ENCODE measurements at regions not wholly inside any gene's neighbourhood (a gene's known extent, or its start where the extent isn't known, plus 50 kb on each side); places are given as distances from the start of the nearest gene placed in this dataset.
"Not testable (repeated sequence)": the region's sequence is repeated elsewhere in the genome, so short reads cannot be mapped to it uniquely, and the experiment has no call there.

DNA sequence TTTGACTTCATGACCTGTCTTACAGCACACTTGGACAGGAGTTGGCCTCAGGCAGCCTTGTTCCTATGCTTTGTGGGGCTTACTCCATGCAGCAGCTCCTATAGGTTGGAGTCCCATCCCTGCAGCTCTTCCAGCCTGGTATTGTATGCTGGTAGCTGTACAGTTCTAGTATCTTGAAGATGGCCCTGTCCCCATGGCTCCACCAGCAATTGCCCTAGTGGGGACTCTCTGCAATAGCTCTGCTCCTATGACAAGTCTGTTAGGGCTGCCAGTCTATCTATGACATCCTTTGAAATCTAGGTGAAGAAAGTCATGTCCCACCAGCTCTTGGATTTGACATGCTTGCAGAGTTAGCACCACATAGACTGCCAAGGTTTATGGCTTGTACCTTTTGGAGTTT, 252.6 kb downstream of the ANTXR2 start (continued):
- TF ChIP-seq, protein P1, sequence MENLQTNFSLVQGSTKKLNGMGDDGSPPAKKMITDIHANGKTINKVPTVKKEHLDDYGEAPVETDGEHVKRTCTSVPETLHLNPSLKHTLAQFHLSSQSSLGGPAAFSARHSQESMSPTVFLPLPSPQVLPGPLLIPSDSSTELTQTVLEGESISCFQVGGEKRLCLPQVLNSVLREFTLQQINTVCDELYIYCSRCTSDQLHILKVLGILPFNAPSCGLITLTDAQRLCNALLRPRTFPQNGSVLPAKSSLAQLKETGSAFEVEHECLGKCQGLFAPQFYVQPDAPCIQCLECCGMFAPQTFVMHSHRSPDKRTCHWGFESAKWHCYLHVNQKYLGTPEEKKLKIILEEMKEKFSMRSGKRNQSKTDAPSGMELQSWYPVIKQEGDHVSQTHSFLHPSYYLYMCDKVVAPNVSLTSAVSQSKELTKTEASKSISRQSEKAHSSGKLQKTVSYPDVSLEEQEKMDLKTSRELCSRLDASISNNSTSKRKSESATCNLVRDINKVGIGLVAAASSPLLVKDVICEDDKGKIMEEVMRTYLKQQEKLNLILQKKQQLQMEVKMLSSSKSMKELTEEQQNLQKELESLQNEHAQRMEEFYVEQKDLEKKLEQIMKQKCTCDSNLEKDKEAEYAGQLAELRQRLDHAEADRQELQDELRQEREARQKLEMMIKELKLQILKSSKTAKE (IDR thresholded peaks at IDR 0.05; ENCODE audit: low read depth, poor library complexity, severe bottlenecking): no peak
- TF ChIP-seq, protein P2, sequence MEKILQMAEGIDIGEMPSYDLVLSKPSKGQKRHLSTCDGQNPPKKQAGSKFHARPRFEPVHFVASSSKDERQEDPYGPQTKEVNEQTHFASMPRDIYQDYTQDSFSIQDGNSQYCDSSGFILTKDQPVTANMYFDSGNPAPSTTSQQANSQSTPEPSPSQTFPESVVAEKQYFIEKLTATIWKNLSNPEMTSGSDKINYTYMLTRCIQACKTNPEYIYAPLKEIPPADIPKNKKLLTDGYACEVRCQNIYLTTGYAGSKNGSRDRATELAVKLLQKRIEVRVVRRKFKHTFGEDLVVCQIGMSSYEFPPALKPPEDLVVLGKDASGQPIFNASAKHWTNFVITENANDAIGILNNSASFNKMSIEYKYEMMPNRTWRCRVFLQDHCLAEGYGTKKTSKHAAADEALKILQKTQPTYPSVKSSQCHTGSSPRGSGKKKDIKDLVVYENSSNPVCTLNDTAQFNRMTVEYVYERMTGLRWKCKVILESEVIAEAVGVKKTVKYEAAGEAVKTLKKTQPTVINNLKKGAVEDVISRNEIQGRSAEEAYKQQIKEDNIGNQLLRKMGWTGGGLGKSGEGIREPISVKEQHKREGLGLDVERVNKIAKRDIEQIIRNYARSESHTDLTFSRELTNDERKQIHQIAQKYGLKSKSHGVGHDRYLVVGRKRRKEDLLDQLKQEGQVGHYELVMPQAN (conservative IDR thresholded peaks at IDR 0.05): no peak

DNA sequence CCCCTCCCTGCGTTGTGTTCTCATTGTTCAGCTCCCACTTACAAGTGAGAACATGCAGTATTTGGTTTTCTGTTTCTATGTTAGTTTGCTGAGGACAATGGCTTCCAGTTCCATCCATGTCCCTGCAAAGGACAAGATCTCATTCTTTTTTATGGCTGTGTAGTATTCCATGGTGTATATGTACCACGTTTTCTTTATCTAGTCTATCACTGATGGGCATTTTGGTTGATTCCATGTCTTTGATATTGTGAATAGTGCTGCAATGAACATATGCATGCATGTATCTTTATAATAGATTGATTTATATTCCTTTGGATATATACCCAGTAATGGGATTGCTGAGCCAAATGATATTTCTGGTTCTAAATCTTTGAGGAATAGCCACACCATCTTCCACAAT, 265.1 kb downstream of the ANTXR2 start:
- H3K4me1 ChIP-seq (ENCODE audit: control insufficient read depth, insufficient read depth, low read length); H3K36me3 ChIP-seq (ENCODE audit: control insufficient read depth in 2 of 2, insufficient read depth in 2 of 2, low read length in 1 of 2); H3K79me2 ChIP-seq (ENCODE audit: control insufficient read depth, insufficient read depth, low read length); H3K27ac ChIP-seq (ENCODE audit: control insufficient read depth, insufficient read depth); FAIRE-seq; H3K4me3 ChIP-seq; RAD21 ChIA-PET (ENCODE audit: unreplicated experiment); POLR2A ChIA-PET; H4K20me1 ChIP-seq (ENCODE audit: control insufficient read depth, insufficient read depth); H3K9me3 ChIP-seq (replicated peaks; ENCODE audit: control insufficient read depth, insufficient read depth, low read length); ATAC-seq; intact Hi-C loops (cut with micrococcal nuclease; ENCODE audit: unreplicated experiment); H2AFZ ChIP-seq (ENCODE audit: control insufficient read depth, low read depth, low read length); H3K4me2 ChIP-seq (ENCODE audit: control insufficient read depth, insufficient read depth); CTCF ChIA-PET; in situ Hi-C loops (cut with MboI); BruUV-seq (replicated peaks); H3K27me3 ChIP-seq (replicated peaks in 1 of 2; ENCODE audit: control insufficient read depth in 2 of 2, insufficient read depth in 2 of 2, low read length in 1 of 2); DNase-seq (ENCODE audit: low read depth, low spot score); H3K9ac ChIP-seq (ENCODE audit: control insufficient read depth, insufficient read depth, low read length): not testable (repeated sequence)
- WGBS (ENCODE audit: insufficient coverage, insufficient replicate concordance, low lambda C conversion rate, missing lambda C conversion rate): 25% methylated on average over 2 of the region's 2 CpGs
- SMC1A ChIA-PET (ENCODE audit: uncharacterized antibody, unreplicated experiment): interaction anchor here (0.6 kb wide), 1 partner anchor 841 kb away, joined by 3 read pairs; no protein-coding TSS in a partner anchor
